Mesendoderm (in vitro differentiated cells): ENCODE measurements at regions not wholly inside any gene's neighbourhood (a gene's known extent, or its start where the extent isn't known, plus 50 kb on each side); places are given as distances from the start of the nearest gene placed in this dataset.

Experiments
- DNase-seq: peaks from one replicate; pipeline ENCODE4 v3.0.0; 2013
- H2AK5ac ChIP-seq: 2 replicates; pipeline ENCODE4 v1.6.1; 2013; ENCODE audit warnings: low read length, inconsistent platforms
- H2BK120ac ChIP-seq: 2 replicates; pipeline ENCODE4 v1.6.1; 2013; ENCODE audit warnings: low read depth, mild to moderate bottlenecking, low read length, moderate library complexity, mixed read lengths
- H2BK15ac ChIP-seq: replicated peaks from 2 replicates; pipeline ENCODE4 v1.6.1; 2013; ENCODE audit warnings: low read depth, mild to moderate bottlenecking, moderate library complexity
- H2BK5ac ChIP-seq: 2 replicates; pipeline ENCODE4 v1.6.1; 2013; ENCODE audit warnings: low read length, inconsistent platforms
- H3K18ac ChIP-seq: 2 replicates; pipeline ENCODE4 v1.6.1; 2013; ENCODE audit warnings: mild to moderate bottlenecking, low read length, mixed read lengths
- H3K23ac ChIP-seq: one replicate; pipeline ENCODE4 v1.6.1; 2013; ENCODE audit warnings: low read length
- H3K27ac ChIP-seq: 2 replicates; pipeline ENCODE4 v1.5.1; 2013; ENCODE audit warnings: low read depth, mild to moderate bottlenecking, inconsistent platforms, low read length, moderate library complexity
- H3K27me3 ChIP-seq: 2 replicates; pipeline ENCODE4 v1.6.1; 2013; ENCODE audit warnings: low read length, control low read depth, mild to moderate bottlenecking, inconsistent platforms; ENCODE audit not compliant: insufficient read depth, poor library complexity
- H3K36me3 ChIP-seq: 2 replicates; pipeline ENCODE4 v1.6.1; 2013; ENCODE audit warnings: low read length, inconsistent platforms; ENCODE audit not compliant: control insufficient read depth, insufficient read depth
- H3K4ac ChIP-seq: one replicate; pipeline ENCODE4 v1.6.1; 2013; ENCODE audit warnings: low read depth, mild to moderate bottlenecking, low read length, moderate library complexity
- H3K4me1 ChIP-seq: 2 replicates; pipeline ENCODE4 v1.6.1; 2013; ENCODE audit warnings: low read depth, low read length, inconsistent platforms; ENCODE audit not compliant: control insufficient read depth
- H3K4me2 ChIP-seq: 2 replicates; pipeline ENCODE4 v1.6.1; 2013; ENCODE audit warnings: low read length
- H3K4me3 ChIP-seq: 2 replicates; pipeline ENCODE4 v1.5.1; 2013; ENCODE audit warnings: mild to moderate bottlenecking, low read length
- H3K56ac ChIP-seq: one replicate; pipeline ENCODE4 v1.6.1; 2013; ENCODE audit warnings: low read length
- H3K79me1 ChIP-seq: 2 replicates; pipeline ENCODE4 v1.6.1; 2013; ENCODE audit warnings: low read length, inconsistent platforms
- H3K79me2 ChIP-seq: 2 replicates; pipeline ENCODE4 v1.6.1; 2013; ENCODE audit warnings: mild to moderate bottlenecking, low read length; ENCODE audit not compliant: control insufficient read depth, insufficient read depth
- H3K9ac ChIP-seq: 2 replicates; pipeline ENCODE4 v1.6.1; 2013; ENCODE audit warnings: low read length, inconsistent platforms
- H4K5ac ChIP-seq: one replicate; pipeline ENCODE4 v1.6.1; 2013; ENCODE audit warnings: low read length
- H4K8ac ChIP-seq: one replicate; pipeline ENCODE4 v1.6.1; 2013; ENCODE audit warnings: low read depth, mild to moderate bottlenecking, control low read depth, low read length, moderate library complexity
- WGBS: extraction: QIAGEN DNeasy Blood & Tissue Kit; methylation state at CpG from one replicate; pipeline ENCODE4 v1.1.7; 2013; ENCODE audit warnings: low lambda C conversion rate, missing lambda C conversion rate; ENCODE audit not compliant: insufficient coverage; ENCODE audit errors: extremely low coverage; 5-methylcytosine and 5-hydroxymethylcytosine counted together

GRCh38 chrX:148133105-148133725, 152.1 kb downstream of the FMR1NB start:
- Histone ChIP-seq H2BK120ac (no peak overlapping the region), H3K27ac (no peak overlapping the region), H4K8ac (no peak overlapping the region), H3K27me3 (no peaks in the 10 kb centered on the region), H3K9ac (no peak overlapping the region), H3K4me2 (no peak overlapping the region), H3K79me1 (no peaks in the 10 kb centered on the region), H3K23ac (no peak overlapping the region), H3K18ac (no peak overlapping the region), H2BK5ac (no peak overlapping the region), H2BK15ac (no peak overlapping the region), H3K4ac (no peak overlapping the region), H2AK5ac (no peak overlapping the region), H3K79me2 (no peaks in the 10 kb centered on the region), H3K4me1 (no peaks in the 10 kb centered on the region), H4K5ac (no peak overlapping the region), H3K36me3 (no peaks in the 10 kb centered on the region), H3K56ac (no peak overlapping the region), H3K4me3 (no peak overlapping the region)
- no CpG with 5 or more reads among the region's 6 CpGs for WGBS
- peak; percentile 3 for DNase-seq

GRCh38 chrX:148134578-148134977, 153.4 kb downstream of the FMR1NB start:
- H3K79me1 ChIP-seq, result no peaks in the 10 kb centered on the region
- H3K27me3 ChIP-seq, result no peaks in the 10 kb centered on the region
- no peaks in the 10 kb centered on the region for H3K4me1 ChIP-seq
- DNase-seq, result no peak
- no peak overlapping the region for H2BK15ac ChIP-seq
- H4K8ac ChIP-seq, result no peak overlapping the region
- H3K4ac ChIP-seq, result no peak overlapping the region
- H3K9ac ChIP-seq, result no peak overlapping the region
- no peak overlapping the region for H3K4me2 ChIP-seq
- no peaks in the 10 kb centered on the region for H3K36me3 ChIP-seq
- no peak overlapping the region for H3K27ac ChIP-seq
- H3K56ac ChIP-seq, result no peak overlapping the region
- H2BK120ac ChIP-seq, result no peak overlapping the region
- H2BK5ac ChIP-seq, result no peak overlapping the region
- WGBS, result no CpG with 5 or more reads among the region's 1 CpG
- H4K5ac ChIP-seq, result no peak overlapping the region
- H3K23ac ChIP-seq, result no peak overlapping the region
- H3K79me2 ChIP-seq, result no peaks in the 10 kb centered on the region
- no peak overlapping the region for H3K4me3 ChIP-seq
- no peak overlapping the region for H3K18ac ChIP-seq
- H2AK5ac ChIP-seq, result no peak overlapping the region

GRCh38 chrX:148135738-148136137, 154.6 kb downstream of the FMR1NB start:
- Histone ChIP-seq H3K56ac (no peak overlapping the region), H3K4me2 (no peak overlapping the region), H3K27ac (no peak overlapping the region), H3K4me1 (no peaks in the 10 kb centered on the region), H3K4me3 (no peak overlapping the region), H2AK5ac (no peak overlapping the region), H3K4ac (no peak overlapping the region), H3K36me3 (no peaks in the 10 kb centered on the region), H4K8ac (no peak overlapping the region), H3K79me2 (no peaks in the 10 kb centered on the region), H3K27me3 (no peaks in the 10 kb centered on the region), H3K23ac (no peak overlapping the region), H4K5ac (no peak overlapping the region), H2BK5ac (no peak overlapping the region), H3K9ac (no peak overlapping the region), H2BK120ac (no peak overlapping the region), H2BK15ac (no peak overlapping the region), H3K79me1 (no peaks in the 10 kb centered on the region), H3K18ac (no peak overlapping the region)
- WGBS, result no CpG with 5 or more reads among the region's 1 CpG
- no peak for DNase-seq

GRCh38 chrX:148146121-148146520, 165.0 kb downstream of the FMR1NB start:
- H3K79me1 ChIP-seq, result no peaks in the 10 kb centered on the region
- H3K4me3 ChIP-seq, result no peak overlapping the region
- no CpG with 5 or more reads among the region's 2 CpGs for WGBS
- H3K27ac ChIP-seq, result no peak overlapping the region
- no peak for DNase-seq
- no peaks in the 10 kb centered on the region for H3K79me2 ChIP-seq
- H3K4ac ChIP-seq, result no peak overlapping the region
- no peak overlapping the region for H2AK5ac ChIP-seq
- no peak overlapping the region for H3K4me2 ChIP-seq
- no peaks in the 10 kb centered on the region for H3K27me3 ChIP-seq
- no peak overlapping the region for H2BK120ac ChIP-seq
- H3K4me1 ChIP-seq, result no peaks in the 10 kb centered on the region
- no peak overlapping the region for H4K8ac ChIP-seq
- no peak overlapping the region for H3K23ac ChIP-seq
- no peaks in the 10 kb centered on the region for H3K36me3 ChIP-seq
- H2BK5ac ChIP-seq, result no peak overlapping the region
- no peak overlapping the region for H3K9ac ChIP-seq
- H3K56ac ChIP-seq, result no peak overlapping the region
- no peak overlapping the region for H3K18ac ChIP-seq
- no peak overlapping the region for H2BK15ac ChIP-seq
- H4K5ac ChIP-seq, result no peak overlapping the region

GRCh38 chrX:148156986-148157385, 175.8 kb downstream of the FMR1NB start:
- Histone ChIP-seq H2BK5ac (no peak overlapping the region), H2AK5ac (no peak overlapping the region), H3K4me2 (no peak overlapping the region), H4K8ac (no peak overlapping the region), H3K23ac (no peak overlapping the region), H4K5ac (no peak overlapping the region), H3K27me3 (no peaks in the 10 kb centered on the region), H3K4me3 (no peak overlapping the region), H3K36me3 (no peaks in the 10 kb centered on the region), H3K18ac (no peak overlapping the region), H3K79me1 (no peaks in the 10 kb centered on the region), H3K9ac (no peak overlapping the region), H3K79me2 (no peaks in the 10 kb centered on the region), H3K4ac (no peak overlapping the region), H3K27ac (no peak overlapping the region), H2BK15ac (no peak overlapping the region), H3K56ac (no peak overlapping the region), H3K4me1 (no peaks in the 10 kb centered on the region), H2BK120ac (no peak overlapping the region)
- no peak for DNase-seq
- WGBS, result no CpG with 5 or more reads among the region's 1 CpG

GRCh38 chrX:148159796-148160195, 178.7 kb downstream of the FMR1NB start:
- H2BK5ac ChIP-seq, result no peak overlapping the region
- H3K4me2 ChIP-seq, result no peak overlapping the region
- H3K4me1 ChIP-seq, result no peaks in the 10 kb centered on the region
- H3K4me3 ChIP-seq, result no peak overlapping the region
- no peaks in the 10 kb centered on the region for H3K79me2 ChIP-seq
- H4K8ac ChIP-seq, result no peak overlapping the region
- H3K36me3 ChIP-seq, result no peaks in the 10 kb centered on the region
- H3K9ac ChIP-seq, result no peak overlapping the region
- H4K5ac ChIP-seq, result no peak overlapping the region
- H2BK120ac ChIP-seq, result no peak overlapping the region
- H3K18ac ChIP-seq, result no peak overlapping the region
- H3K23ac ChIP-seq, result no peak overlapping the region
- H3K56ac ChIP-seq, result no peak overlapping the region
- no peak overlapping the region for H3K4ac ChIP-seq
- no peak overlapping the region for H2AK5ac ChIP-seq
- H3K27me3 ChIP-seq, result no peaks in the 10 kb centered on the region
- H3K79me1 ChIP-seq, result no peaks in the 10 kb centered on the region
- no peak overlapping the region for H3K27ac ChIP-seq
- no peak overlapping the region for H2BK15ac ChIP-seq
- no peak for DNase-seq
